GM19238 (cell line): ENCODE measurements at regions not wholly inside any gene's neighbourhood (a gene's known extent, or its start where the extent isn't known, plus 50 kb on each side); places are given as distances from the start of the nearest gene placed in this dataset.

Experiments
- DNase-seq: peaks from one replicate; pipeline ENCODE4 v3.0.0; 2011; ENCODE audit warnings: low spot score; ENCODE audit not compliant: insufficient read length

GRCh38 chr11:95283650-95284049 lies 52.6 kb upstream of the SESN3 start:
- no peak for DNase-seq

- no peak for DNase-seq
These were observed 52.1 kb upstream of the SESN3 start for GRCh38 chr11:95283146-95283545.

- no peak for DNase-seq
These were observed 51.3 kb upstream of the SESN3 start for GRCh38 chr11:95282291-95282751.
